HG03469 (cell line): ENCODE measurements at regions not wholly inside any gene's neighbourhood (a gene's known extent, or its start where the extent isn't known, plus 50 kb on each side); places are given as distances from the start of the nearest gene placed in this dataset.
"Not testable (repeated sequence)": the region's sequence is repeated elsewhere in the genome, so short reads cannot be mapped to it uniquely, and the experiment has no call there.

ENCODE experiments used
- ATAC-seq: cut with Tn5 transposase; IDR thresholded peaks from one replicate; pipeline ENCODE4 v1.9.1; 2021; ENCODE audit warnings: mild to moderate bottlenecking, moderate library complexity, moderate number of reproducible peaks; ENCODE audit not compliant: unreplicated experiment

GRCh38 chr20:22106308-22106938 is 401.0 kb downstream of the PAX1 start:
- ATAC-seq: no peak

GRCh38 chr20:22101606-22102005 is 396.1 kb downstream of the PAX1 start:
- no peak for ATAC-seq

- ATAC-seq: no peak
Measured at GRCh38 chr20:22100686-22101085, 395.2 kb downstream of the PAX1 start.

GRCh38 chr20:22099348-22099747 is 393.9 kb downstream of the PAX1 start:
- ATAC-seq: no peak

GRCh38 chr20:22098511-22098910 is 393.0 kb downstream of the PAX1 start:
- ATAC-seq: no peak

GRCh38 chr20:22093122-22093521 is 387.7 kb downstream of the PAX1 start:
- ATAC-seq: no peak

- ATAC-seq: no peak
Measured at GRCh38 chr20:22088882-22089281, 383.4 kb downstream of the PAX1 start.

GRCh38 chr20:22080985-22081384 is 375.5 kb downstream of the PAX1 start:
- ATAC-seq: no peak

- ATAC-seq: no peak
Measured at GRCh38 chr20:22074635-22075034, 369.2 kb downstream of the PAX1 start.

- no peak for ATAC-seq
Measured at GRCh38 chr20:22071841-22072240, 366.4 kb downstream of the PAX1 start.

GRCh38 chr20:22070610-22071058 is 365.2 kb downstream of the PAX1 start:
- no peak for ATAC-seq

- no peak for ATAC-seq
Measured at GRCh38 chr20:22063753-22064152, 358.3 kb downstream of the PAX1 start.

GRCh38 chr20:22062874-22063273 is 357.4 kb downstream of the PAX1 start:
- ATAC-seq: no peak

GRCh38 chr20:22060610-22061009 is 355.1 kb downstream of the PAX1 start:
- no peak for ATAC-seq

- no peak for ATAC-seq
Measured at GRCh38 chr20:22058746-22059145, 353.3 kb downstream of the PAX1 start.

- ATAC-seq: no peak
Measured at GRCh38 chr20:22055981-22056380, 350.5 kb downstream of the PAX1 start.

- ATAC-seq: no peak
Measured at GRCh38 chr20:22052025-22052650, 346.7 kb downstream of the PAX1 start.

- not testable (repeated sequence) for ATAC-seq
Measured at GRCh38 chr20:22045956-22046507, 340.6 kb downstream of the PAX1 start.

GRCh38 chr20:22027423-22027822 is 322.0 kb downstream of the PAX1 start:
- no peak for ATAC-seq

GRCh38 chr20:22020201-22020600 is 314.7 kb downstream of the PAX1 start:
- no peak for ATAC-seq

- ATAC-seq: no peak
Measured at GRCh38 chr20:22008456-22008855, 303.0 kb downstream of the PAX1 start.

GRCh38 chr20:22006306-22006705 is 300.8 kb downstream of the PAX1 start:
- no peak for ATAC-seq
